Ovary (tissue), 3 donors: ENCODE measurements at regions not wholly inside any gene's neighbourhood (a gene's known extent, or its start where the extent isn't known, plus 50 kb on each side); places are given as distances from the start of the nearest gene placed in this dataset.

Experiments used
- CTCF ChIP-seq, 3 donors: fragments of 450-650 bp in 2 of 3; fragments of 200-600 bp in 1 of 3; IDR thresholded peaks; one replicate each; pipeline versions ENCODE4 v1.5.1 to v1.8.0; 2016 to 2022; ENCODE audit warnings: antibody characterized with exemption in 3 of 3, mild to moderate bottlenecking in 1 of 3
- EP300 ChIP-seq: sonication (generic); formaldehyde crosslinking; IDR thresholded peaks from one replicate; pipeline ENCODE4 v1.6.1; 2017; ENCODE audit warnings: antibody characterized with exemption
- POLR2A ChIP-seq: fragments of 450-650 bp; IDR thresholded peaks from one replicate; pipeline ENCODE4 v1.6.1; 2017; ENCODE audit warnings: antibody characterized with exemption, mild to moderate bottlenecking, moderate library complexity
- donor health status: DM: no; HTN: no; CAD: no.

DNA sequence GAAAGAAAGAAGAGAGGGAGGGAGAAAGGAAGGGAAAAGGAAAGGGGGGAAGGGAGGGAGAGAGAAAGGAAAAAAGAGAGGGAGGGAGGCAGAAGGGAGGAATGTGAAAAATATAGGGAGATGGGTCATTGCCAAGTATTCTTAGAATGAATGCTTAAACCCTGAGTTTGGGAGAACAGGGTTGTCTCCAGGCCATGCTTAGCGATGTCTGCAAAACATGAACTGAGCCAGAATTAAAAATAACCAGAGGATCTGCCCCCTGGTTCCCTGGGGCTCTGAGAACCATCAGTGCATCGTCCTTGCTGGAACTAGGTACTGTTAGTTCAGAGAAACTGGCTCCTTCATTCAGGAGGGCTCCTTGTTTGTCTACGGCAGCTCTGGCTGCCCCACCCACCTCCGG, 170.4 kb downstream of the IRX5 start:
- no peak for TF ChIP-seq POLR2A
- no peak for TF ChIP-seq CTCF (IDR thresholded peaks at IDR 0.05)
- no peak for TF ChIP-seq EP300
